ENCODE measurements at regions not wholly inside any gene's neighbourhood (a gene's known extent, or its start where the extent isn't known, plus 50 kb on each side); places are given as distances from the start of the nearest gene placed in this dataset.

- no peak for DNase-seq (ENCODE audit: low read depth in 3 of 3, low spot score in 1 of 3)
Observed at GRCh38 chr1:101290922-101291561, 54.2 kb downstream of the S1PR1 start.

DNA sequence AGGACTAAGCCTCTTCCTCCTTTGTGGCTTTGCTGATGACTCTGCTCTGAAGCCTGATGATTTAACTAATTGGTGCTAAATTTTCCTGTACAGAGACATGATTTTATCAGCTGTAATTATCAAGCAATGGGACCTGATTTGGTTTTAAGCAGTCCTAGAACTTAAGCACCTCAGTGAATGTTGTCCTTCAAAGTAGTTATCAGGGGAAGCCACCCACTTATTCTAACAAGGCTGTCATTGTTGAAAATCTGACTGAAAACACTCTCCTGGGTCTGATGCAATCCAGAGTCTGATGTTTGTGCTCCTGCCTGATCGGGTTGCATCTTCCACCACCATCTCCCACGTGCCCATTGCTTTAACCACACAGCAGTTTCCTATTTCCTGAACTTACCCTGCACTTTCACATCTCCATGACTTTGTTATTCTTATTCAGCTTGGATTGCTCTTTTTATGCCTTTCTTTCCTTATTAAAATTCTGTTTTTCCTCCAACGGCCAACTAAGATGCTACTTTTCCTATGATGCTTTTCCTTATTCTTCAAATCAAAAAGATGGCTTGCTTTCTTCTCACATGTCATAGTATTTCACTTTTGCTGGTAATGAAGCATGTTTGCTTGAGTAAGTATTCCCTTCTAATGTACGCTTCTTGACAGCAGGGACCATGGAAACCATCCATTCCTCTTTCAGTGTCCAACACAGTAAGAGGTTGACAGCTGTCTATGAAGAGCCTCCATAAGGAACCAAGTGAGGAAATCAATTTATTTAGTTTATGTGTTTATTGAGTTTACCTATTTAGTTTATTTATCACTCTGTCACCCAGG, 55.0 kb downstream of the S1PR1 start:
- DNase-seq (ENCODE audit: low read depth in 3 of 3, low spot score in 1 of 3), result no peak

GRCh38 chr1:101293461-101294051, 56.7 kb downstream of the S1PR1 start:
- no peak for DNase-seq (ENCODE audit: low read depth in 3 of 3, low spot score in 1 of 3)

- no peak for DNase-seq (ENCODE audit: low read depth in 3 of 3, low spot score in 1 of 3)
Observed at GRCh38 chr1:101295209-101295608, 58.4 kb downstream of the S1PR1 start.

DNA sequence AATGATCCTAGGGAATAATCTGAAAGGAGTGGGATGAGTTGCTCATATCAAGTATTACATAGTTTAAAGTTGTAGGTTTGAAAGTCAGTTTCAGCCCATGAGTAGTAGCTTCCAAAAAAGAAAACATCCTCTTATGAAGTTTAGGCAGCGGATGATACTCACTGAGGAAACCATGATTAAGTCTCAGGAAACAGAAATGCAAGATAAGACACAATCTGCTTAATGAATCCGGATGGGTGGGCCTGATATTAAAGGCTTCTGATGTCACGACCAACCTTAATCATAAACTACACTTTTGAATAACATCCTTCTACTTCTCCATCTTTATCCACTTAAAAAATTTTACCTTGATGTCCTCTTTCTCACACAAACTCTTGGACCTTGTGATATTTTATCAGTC, 61.8 kb downstream of the S1PR1 start:
- DNase-seq (ENCODE audit: low read depth in 3 of 3, low spot score in 1 of 3), result no peak

DNA sequence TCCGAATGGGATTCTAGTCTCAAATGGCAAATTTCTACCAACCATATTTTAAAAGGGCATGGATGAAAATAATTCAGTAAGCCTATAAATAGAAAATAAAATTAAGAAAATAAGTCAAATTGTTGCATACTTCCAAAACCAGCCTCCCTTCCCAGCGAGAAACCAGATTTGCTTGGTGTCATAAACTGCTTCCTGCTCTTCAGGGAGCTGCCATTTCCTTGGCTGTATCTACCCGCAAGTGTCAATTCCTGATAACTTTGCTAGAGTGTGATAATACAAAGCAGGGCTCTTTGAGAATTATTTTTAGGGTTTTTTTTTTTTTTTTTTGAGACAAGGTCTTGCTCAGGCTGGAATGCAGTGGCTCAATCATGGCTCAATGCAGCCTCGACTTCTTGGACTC, 62.3 kb downstream of the S1PR1 start:
- no peak for DNase-seq (ENCODE audit: low read depth in 3 of 3, low spot score in 1 of 3)

DNA sequence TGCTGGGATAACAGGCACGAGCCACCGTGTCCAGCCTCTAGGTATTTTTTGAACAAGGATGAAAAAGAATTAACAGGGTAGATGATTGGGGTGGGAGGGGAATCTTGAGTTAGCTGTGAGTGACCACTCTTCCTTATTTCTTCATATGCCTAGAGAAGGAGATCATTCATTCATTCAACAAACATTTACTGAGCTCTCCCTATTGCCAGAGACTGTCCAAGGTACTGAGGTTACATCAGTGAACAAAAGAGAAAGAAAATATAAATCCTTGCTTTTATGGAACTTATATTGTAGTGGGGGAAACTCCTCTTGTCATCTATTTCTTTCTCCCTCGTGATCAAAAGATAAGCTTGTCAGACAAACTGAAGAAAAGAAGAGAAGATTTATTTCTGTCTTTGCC, 62.9 kb downstream of the S1PR1 start:
- DNase-seq (ENCODE audit: low read depth in 3 of 3, low spot score in 1 of 3), result no peak

GRCh38 chr1:101300916-101301315, 64.1 kb downstream of the S1PR1 start:
- no peak for DNase-seq (ENCODE audit: low read depth in 3 of 3, low spot score in 1 of 3)

- DNase-seq (ENCODE audit: low read depth in 3 of 3, low spot score in 1 of 3), result no peak
Observed at GRCh38 chr1:101301446-101302057, 64.7 kb downstream of the S1PR1 start.

- DNase-seq (ENCODE audit: low read depth in 3 of 3, low spot score in 1 of 3), result no peak
Observed at GRCh38 chr1:101302831-101303511, 66.2 kb downstream of the S1PR1 start.

GRCh38 chr1:101307985-101308689, 71.3 kb downstream of the S1PR1 start:
- DNase-seq (ENCODE audit: low read depth in 3 of 3, low spot score in 1 of 3), result no peak

DNA sequence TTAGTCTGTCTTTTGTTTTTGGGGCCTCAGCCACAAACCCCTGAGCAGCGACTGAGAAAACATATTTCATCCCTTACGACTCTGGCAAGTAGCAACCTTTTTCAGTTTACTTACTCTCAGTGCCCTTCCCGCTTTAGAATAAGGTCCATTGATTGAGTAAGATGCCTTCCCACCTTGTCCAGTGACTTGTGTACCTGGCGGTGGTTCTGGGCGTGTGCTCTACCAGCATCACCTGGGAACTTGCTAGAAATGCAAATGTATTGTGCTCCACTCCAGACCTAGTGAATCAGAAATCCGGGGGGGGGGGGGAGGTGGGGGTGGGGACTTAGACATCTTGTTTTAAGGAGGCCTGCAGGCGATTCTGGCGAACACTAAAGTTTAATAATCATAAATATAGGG, 72.1 kb downstream of the S1PR1 start:
- no peak for DNase-seq (ENCODE audit: low read depth in 3 of 3, low spot score in 1 of 3)

GRCh38 chr1:101309334-101310311, 72.8 kb downstream of the S1PR1 start:
- DNase-seq (ENCODE audit: low read depth in 3 of 3, low spot score in 1 of 3), result peak; percentile 46 to 54 (median 50)

DNA sequence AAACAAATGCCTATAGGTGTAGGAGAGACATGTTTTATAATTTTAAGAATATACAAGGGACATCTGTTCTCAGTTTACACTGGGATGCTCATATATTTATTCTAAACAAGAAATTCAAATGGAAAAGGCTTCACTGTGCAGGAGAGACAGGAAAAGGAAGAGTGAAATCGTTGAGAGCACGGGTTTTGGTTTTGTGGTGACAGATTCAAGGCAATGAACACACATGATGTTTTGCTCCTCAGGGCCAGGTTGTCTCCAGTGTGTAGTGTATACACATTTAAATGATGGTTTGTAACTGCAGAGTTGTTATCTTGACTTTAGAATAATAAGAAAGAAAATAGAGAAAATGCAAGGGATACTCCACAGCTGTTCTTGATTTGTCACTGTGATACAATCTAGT, 73.7 kb downstream of the S1PR1 start:
- no peak for DNase-seq (ENCODE audit: low read depth in 3 of 3, low spot score in 1 of 3)

DNA sequence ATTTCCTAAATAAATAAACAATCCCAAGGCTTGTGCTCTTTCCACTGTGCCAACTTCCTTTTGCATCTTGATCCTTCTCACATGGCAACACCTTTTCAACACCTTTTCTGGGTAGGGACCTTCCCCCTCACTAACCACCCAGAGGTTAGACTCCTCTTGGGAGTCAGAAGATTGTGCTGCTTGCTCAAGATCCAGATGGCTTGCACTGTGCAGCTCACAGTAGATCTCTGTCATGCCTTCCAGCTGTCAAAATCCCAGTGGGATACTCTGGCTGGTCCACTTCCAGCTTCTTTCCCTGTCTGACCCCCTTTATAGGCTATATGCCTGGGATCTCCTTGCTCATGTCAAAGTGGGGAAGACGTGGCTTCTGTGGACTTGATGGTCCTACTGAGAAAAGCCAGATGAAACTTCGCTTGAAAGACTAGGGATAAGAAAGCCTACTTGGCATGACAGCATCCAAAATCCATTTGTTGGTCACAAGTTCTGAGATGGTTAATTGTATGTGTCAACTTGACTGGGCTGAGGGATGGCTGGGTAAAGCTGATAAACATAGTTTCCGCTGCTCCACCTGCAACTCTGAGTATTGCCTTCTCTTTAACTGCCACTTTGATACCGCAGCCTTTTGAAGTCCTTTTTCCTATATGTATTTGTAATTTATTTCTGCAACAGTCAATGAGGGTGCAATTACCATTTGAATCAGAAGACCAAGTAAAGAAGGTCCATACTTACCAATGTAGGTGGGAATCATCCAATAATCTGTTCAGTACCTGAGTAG, 74.5 kb downstream of the S1PR1 start:
- no peak for DNase-seq (ENCODE audit: low read depth in 3 of 3, low spot score in 1 of 3)

DNA sequence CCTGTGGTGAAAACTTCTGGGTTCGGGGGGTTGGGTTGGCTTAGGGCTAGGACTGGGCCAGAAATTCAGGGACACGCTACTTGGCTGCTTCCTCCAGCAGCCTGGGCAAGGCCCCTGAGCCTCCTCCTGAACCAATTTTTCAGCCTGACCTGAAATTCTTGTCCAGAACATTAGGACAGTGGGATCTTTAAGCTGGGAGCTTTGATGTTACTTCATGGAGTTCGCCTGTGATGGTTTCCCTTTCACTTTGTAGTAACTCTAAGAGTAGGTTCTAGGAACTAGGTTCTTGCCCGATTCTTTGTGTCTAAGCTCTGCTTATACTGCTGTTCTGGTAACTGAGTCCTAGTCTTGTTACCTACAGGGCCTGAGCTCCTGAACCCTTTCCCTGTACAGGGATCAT, 75.3 kb downstream of the S1PR1 start:
- DNase-seq (ENCODE audit: low read depth in 3 of 3, low spot score in 1 of 3), result no peak

DNA sequence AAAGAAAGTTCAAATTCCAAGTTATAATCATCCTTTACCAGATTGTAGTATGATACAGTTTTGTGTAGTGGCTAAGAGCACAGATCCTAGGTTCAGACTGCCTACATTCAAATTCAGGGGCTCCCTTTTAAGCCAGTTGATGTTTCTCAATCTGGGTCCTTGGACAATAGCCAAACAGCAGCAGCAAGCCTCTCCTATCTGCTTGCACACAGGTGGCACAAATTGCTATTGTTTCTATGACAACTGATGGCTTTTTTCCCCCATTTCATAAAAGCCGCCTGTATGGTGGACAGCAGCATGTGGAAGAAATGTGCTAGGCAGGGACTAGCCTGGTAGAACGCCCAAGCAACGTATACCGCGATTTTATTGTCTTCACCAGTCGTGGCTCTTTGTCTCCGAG, 76.5 kb downstream of the S1PR1 start:
- no peak for DNase-seq (ENCODE audit: low read depth in 3 of 3, low spot score in 1 of 3)

DNA sequence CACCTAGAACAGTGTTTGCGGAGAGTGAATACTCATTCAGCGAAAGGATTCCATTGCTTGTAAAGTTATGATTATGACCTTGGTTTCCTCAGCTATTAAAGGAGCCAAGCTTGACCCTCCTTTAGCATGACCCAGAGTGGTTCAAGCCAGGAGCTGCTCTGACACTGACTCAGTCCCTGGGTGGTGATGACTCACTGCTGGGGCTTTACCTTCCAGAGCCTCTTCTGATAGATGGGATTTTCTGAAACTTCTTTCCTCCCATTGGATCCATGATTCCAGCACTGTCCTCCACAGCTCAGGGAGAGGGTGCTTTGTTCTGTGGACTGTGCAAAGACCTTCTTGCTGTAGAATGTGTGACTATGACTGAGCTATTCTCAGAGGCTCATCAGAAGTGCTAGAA, 77.4 kb downstream of the S1PR1 start:
- DNase-seq (ENCODE audit: low read depth in 3 of 3, low spot score in 1 of 3), result no peak

- DNase-seq (ENCODE audit: low read depth in 3 of 3, low spot score in 1 of 3), result no peak
Observed at GRCh38 chr1:101316256-101316655, 79.4 kb downstream of the S1PR1 start.
